ENCODE measurements at regions not wholly inside any gene's neighbourhood (a gene's known extent, or its start where the extent isn't known, plus 50 kb on each side); places are given as distances from the start of the nearest gene placed in this dataset.
"Not testable (repeated sequence)": the region's sequence is repeated elsewhere in the genome, so short reads cannot be mapped to it uniquely, and the experiment has no call there.

- not testable (repeated sequence) for DNase-seq
Observed at GRCh38 chr17:64800987-64801386, 118.3 kb downstream of the LRRC37A3 start.

GRCh38 chr17:64800361-64800895 is 118.8 kb downstream of the LRRC37A3 start:
- not testable (repeated sequence) for DNase-seq

GRCh38 chr17:64799543-64800188 is 119.6 kb downstream of the LRRC37A3 start:
- DNase-seq: not testable (repeated sequence)

GRCh38 chr17:64798961-64799360 is 120.3 kb downstream of the LRRC37A3 start:
- not testable (repeated sequence) for DNase-seq

- not testable (repeated sequence) for DNase-seq
Observed at GRCh38 chr17:64798489-64798790, 120.8 kb downstream of the LRRC37A3 start.

- DNase-seq: not testable (repeated sequence)
Observed at GRCh38 chr17:64797746-64798488, 121.4 kb downstream of the LRRC37A3 start.

GRCh38 chr17:64795342-64795741 is 123.9 kb downstream of the LRRC37A3 start:
- DNase-seq: not testable (repeated sequence)

GRCh38 chr17:64794548-64795274 is 124.6 kb downstream of the LRRC37A3 start:
- not testable (repeated sequence) for DNase-seq

- not testable (repeated sequence) for DNase-seq
Observed at GRCh38 chr17:64794113-64794512, 125.2 kb downstream of the LRRC37A3 start.

GRCh38 chr17:64792793-64793575 is 126.3 kb downstream of the LRRC37A3 start:
- peak; percentile 37 for DNase-seq

- DNase-seq: not testable (repeated sequence)
Observed at GRCh38 chr17:64792276-64792675, 127.0 kb downstream of the LRRC37A3 start.

- DNase-seq: not testable (repeated sequence)
Observed at GRCh38 chr17:64791691-64792090, 127.6 kb downstream of the LRRC37A3 start.

GRCh38 chr17:64791226-64791625 is 128.1 kb downstream of the LRRC37A3 start:
- not testable (repeated sequence) for DNase-seq

GRCh38 chr17:64790690-64791089 is 128.6 kb upstream of the SMURF2 start:
- not testable (repeated sequence) for DNase-seq

- not testable (repeated sequence) for DNase-seq
Observed at GRCh38 chr17:64790193-64790592, 128.1 kb upstream of the SMURF2 start.

- not testable (repeated sequence) for DNase-seq
Observed at GRCh38 chr17:64789061-64789445, 126.9 kb upstream of the SMURF2 start.

GRCh38 chr17:64788286-64789060 is 126.4 kb upstream of the SMURF2 start:
- no peak for DNase-seq

GRCh38 chr17:64787921-64788271 is 125.8 kb upstream of the SMURF2 start:
- no peak for DNase-seq

GRCh38 chr17:64787255-64787920 is 125.3 kb upstream of the SMURF2 start:
- no peak for DNase-seq

- DNase-seq: no peak
Observed at GRCh38 chr17:64786337-64786736, 124.2 kb upstream of the SMURF2 start.

- no peak for DNase-seq
Observed at GRCh38 chr17:64785011-64785421, 122.9 kb upstream of the SMURF2 start.
